Epithelial cell of proximal tubule (primary cell): ENCODE measurements at regions not wholly inside any gene's neighbourhood (a gene's known extent, or its start where the extent isn't known, plus 50 kb on each side); places are given as distances from the start of the nearest gene placed in this dataset.

Experiments
- DNase-seq: peaks from one replicate; pipeline ENCODE4 v3.0.0-alpha.2; 2011; ENCODE audit warnings: low read depth
- H3K4me3 ChIP-seq: 2 replicates; pipeline ENCODE4 v1.5.1; 2011; ENCODE audit warnings: low read depth, mild to moderate bottlenecking, low read length
- TF ChIP-seq, protein P1 (sequence below): conservative IDR thresholded peaks from 2 replicates; pipeline ENCODE4 v1.5.1; 2012; ENCODE audit warnings: low read depth, mild to moderate bottlenecking, low read length

DNA sequence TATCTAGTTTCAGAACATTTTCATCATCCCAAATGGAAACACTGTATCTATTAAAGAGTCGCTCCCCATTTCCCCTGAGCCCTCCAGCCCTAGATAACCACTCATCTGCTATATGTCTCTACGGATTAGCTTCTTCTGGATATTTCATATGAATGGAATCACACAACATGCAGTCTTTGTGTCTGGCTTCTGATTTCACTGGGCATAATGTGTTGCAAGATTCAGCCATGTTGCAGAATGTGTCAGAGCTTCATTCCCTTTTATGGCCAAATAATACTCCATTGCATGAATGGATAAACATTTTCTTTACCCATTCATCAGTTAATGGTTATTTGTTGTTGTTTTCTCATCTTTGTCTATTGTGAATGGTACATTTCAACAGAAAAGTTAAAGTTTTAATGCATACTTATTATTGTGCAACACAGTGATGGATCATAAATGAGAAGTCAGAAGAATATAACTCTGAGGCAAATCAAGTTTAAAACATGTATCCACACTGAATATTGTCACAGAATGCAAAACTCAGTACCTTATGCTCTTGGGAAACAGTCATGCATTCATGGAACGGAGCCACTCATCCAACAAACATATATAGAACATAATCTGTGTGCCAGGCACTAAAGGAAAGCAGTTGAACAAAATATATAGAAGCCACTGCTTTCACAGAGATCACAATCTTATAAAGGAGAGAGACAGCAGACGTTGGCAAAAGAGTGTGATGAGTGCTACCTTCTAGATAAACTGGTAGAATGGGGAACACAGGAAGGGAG lies 57.8 kb upstream of the MAGEA4 start:
- DNase-seq: no peak
- no peak overlapping the region for H3K4me3 ChIP-seq
- TF ChIP-seq, protein P1, sequence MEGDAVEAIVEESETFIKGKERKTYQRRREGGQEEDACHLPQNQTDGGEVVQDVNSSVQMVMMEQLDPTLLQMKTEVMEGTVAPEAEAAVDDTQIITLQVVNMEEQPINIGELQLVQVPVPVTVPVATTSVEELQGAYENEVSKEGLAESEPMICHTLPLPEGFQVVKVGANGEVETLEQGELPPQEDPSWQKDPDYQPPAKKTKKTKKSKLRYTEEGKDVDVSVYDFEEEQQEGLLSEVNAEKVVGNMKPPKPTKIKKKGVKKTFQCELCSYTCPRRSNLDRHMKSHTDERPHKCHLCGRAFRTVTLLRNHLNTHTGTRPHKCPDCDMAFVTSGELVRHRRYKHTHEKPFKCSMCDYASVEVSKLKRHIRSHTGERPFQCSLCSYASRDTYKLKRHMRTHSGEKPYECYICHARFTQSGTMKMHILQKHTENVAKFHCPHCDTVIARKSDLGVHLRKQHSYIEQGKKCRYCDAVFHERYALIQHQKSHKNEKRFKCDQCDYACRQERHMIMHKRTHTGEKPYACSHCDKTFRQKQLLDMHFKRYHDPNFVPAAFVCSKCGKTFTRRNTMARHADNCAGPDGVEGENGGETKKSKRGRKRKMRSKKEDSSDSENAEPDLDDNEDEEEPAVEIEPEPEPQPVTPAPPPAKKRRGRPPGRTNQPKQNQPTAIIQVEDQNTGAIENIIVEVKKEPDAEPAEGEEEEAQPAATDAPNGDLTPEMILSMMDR: no peak

DNA sequence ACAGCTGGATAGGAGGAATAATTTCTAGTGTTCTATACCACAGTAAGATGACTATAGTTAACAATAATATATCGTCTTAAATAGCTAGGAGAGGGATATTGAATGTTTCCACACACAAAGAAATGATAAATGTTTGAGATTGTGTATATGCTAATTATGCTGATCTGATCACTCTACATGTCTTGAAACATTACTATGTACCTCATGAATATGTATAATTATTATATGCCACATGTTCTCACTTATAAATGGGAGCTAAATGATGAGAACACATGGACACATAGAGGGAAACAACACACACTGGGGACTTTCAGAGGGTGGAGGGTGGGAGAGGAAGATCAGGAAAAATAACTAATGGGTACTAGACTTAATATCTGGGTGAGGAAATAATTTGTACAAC lies 53.2 kb upstream of the MAGEA4 start:
- no peak for DNase-seq
- H3K4me3 ChIP-seq: no peak overlapping the region
- TF ChIP-seq, protein P1: no peak

DNA sequence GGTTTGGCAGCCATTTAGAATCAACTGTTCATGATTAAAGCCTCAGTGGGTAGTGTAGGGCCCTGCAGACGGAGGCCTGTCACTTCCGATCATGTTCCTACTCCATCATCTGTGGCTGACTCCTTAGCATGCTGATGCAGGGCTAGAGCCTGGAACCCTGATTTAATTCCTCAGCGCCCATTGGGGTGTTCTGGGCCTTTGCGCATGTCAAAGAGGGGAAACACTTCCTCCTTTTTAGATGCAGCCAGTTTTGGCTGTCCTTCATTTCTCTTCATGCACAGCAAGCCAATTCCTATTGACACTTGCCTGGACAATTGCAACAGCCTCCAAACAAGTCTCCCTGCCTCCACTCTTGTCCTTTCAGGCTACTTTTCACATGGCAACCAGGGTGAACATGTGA lies 51.9 kb upstream of the MAGEA4 start:
- DNase-seq: no peak
- H3K4me3 ChIP-seq: no peak overlapping the region
- TF ChIP-seq, protein P1: no peak
